ENCODE measurements at regions not wholly inside any gene's neighbourhood (a gene's known extent, or its start where the extent isn't known, plus 50 kb on each side); places are given as distances from the start of the nearest gene placed in this dataset.
"Not testable (repeated sequence)": the region's sequence is repeated elsewhere in the genome, so short reads cannot be mapped to it uniquely, and the experiment has no call there.

- no peaks in the 10 kb centered on the region for H3K36me3 Mint-ChIP-seq (ENCODE audit: low read depth)
- ChIA-PET CTCF (no interaction called here), POLR2A (no interaction called here)
- H3K27me3 Mint-ChIP-seq, result no peaks in the 10 kb centered on the region
- no peak overlapping the region for H3K27ac Mint-ChIP-seq
- no peak overlapping the region for H3K4me3 Mint-ChIP-seq
- no peak for DNase-seq
- H3K9me3 Mint-ChIP-seq, result no peaks in the 10 kb centered on the region
- H3K4me1 Mint-ChIP-seq, result no peaks in the 10 kb centered on the region
Observed at GRCh38 chr2:199216253-199216652, 241.5 kb downstream of the SATB2 start.

GRCh38 chr2:199207011-199207410, 250.7 kb downstream of the SATB2 start:
- no peak for DNase-seq
- ChIA-PET POLR2A (no interaction called here), CTCF (no interaction called here)
- H3K4me1 Mint-ChIP-seq, result no peaks in the 10 kb centered on the region
- no peaks in the 10 kb centered on the region for H3K27me3 Mint-ChIP-seq
- H3K36me3 Mint-ChIP-seq (ENCODE audit: low read depth), result no peaks in the 10 kb centered on the region
- peaks cover 2% of the 10 kb centered on the region for H3K9me3 Mint-ChIP-seq
- no peak overlapping the region for H3K27ac Mint-ChIP-seq
- H3K4me3 Mint-ChIP-seq, result no peak overlapping the region

GRCh38 chr2:199206536-199206935, 251.2 kb downstream of the SATB2 start:
- DNase-seq, result no peak
- Mint-ChIP-seq H3K27me3 (no peaks in the 10 kb centered on the region), H3K4me1 (no peaks in the 10 kb centered on the region), H3K36me3 (ENCODE audit: low read depth) (no peaks in the 10 kb centered on the region), H3K27ac (no peak overlapping the region), H3K4me3 (no peak overlapping the region), H3K9me3 (peaks cover 2% of the 10 kb centered on the region)
- POLR2A ChIA-PET, result no interaction called here
- CTCF ChIA-PET, result no interaction called here

- Mint-ChIP-seq H3K27ac (no peak overlapping the region), H3K4me3 (no peak overlapping the region), H3K36me3 (ENCODE audit: low read depth) (no peaks in the 10 kb centered on the region), H3K9me3 (peaks cover under 1% of the 10 kb centered on the region), H3K27me3 (no peaks in the 10 kb centered on the region), H3K4me1 (no peaks in the 10 kb centered on the region)
- POLR2A ChIA-PET, result no interaction called here
- DNase-seq, result no peak
- CTCF ChIA-PET, result no interaction called here
Observed at GRCh38 chr2:199202964-199203363, 254.8 kb downstream of the SATB2 start.

- ChIA-PET CTCF (no interaction called here), POLR2A (interaction anchor here (0.6 kb wide), 1 partner anchor 11 kb away, joined by 5 read pairs; no protein-coding TSS in a partner anchor)
- DNase-seq, result no peak
- Mint-ChIP-seq H3K4me1 (no peaks in the 10 kb centered on the region), H3K36me3 (ENCODE audit: low read depth) (no peaks in the 10 kb centered on the region), H3K9me3 (no peaks in the 10 kb centered on the region), H3K27ac (no peak overlapping the region), H3K27me3 (no peaks in the 10 kb centered on the region), H3K4me3 (no peak overlapping the region)
Observed at GRCh38 chr2:199201539-199201938, 256.2 kb downstream of the SATB2 start.

- no peak overlapping the region for H3K27ac Mint-ChIP-seq
- no peaks in the 10 kb centered on the region for H3K9me3 Mint-ChIP-seq
- H3K36me3 Mint-ChIP-seq (ENCODE audit: low read depth), result no peaks in the 10 kb centered on the region
- no peak for DNase-seq
- CTCF ChIA-PET, result no interaction called here
- no peaks in the 10 kb centered on the region for H3K27me3 Mint-ChIP-seq
- no peaks in the 10 kb centered on the region for H3K4me1 Mint-ChIP-seq
- H3K4me3 Mint-ChIP-seq, result no peak overlapping the region
- POLR2A ChIA-PET, result no interaction called here
Observed at GRCh38 chr2:199199797-199200196, 257.9 kb downstream of the SATB2 start.

GRCh38 chr2:199197448-199197847, 260.3 kb downstream of the SATB2 start:
- no peaks in the 10 kb centered on the region for H3K4me1 Mint-ChIP-seq
- POLR2A ChIA-PET, result no interaction called here

GRCh38 chr2:199196686-199197085, 261.1 kb downstream of the SATB2 start:
- no peaks in the 10 kb centered on the region for H3K27me3 Mint-ChIP-seq
- ChIA-PET CTCF (no interaction called here), POLR2A (no interaction called here)
- no peaks in the 10 kb centered on the region for H3K36me3 Mint-ChIP-seq (ENCODE audit: low read depth)
- no peak overlapping the region for H3K4me3 Mint-ChIP-seq
- H3K27ac Mint-ChIP-seq, result no peak overlapping the region
- no peaks in the 10 kb centered on the region for H3K9me3 Mint-ChIP-seq
- H3K4me1 Mint-ChIP-seq, result no peaks in the 10 kb centered on the region
- no peak for DNase-seq

More at GRCh38 chr2:199197448-199197847, 260.3 kb downstream of the SATB2 start:
- H3K4me3 Mint-ChIP-seq, result no peak overlapping the region
- DNase-seq, result no peak
- H3K27me3 Mint-ChIP-seq, result no peaks in the 10 kb centered on the region
- H3K36me3 Mint-ChIP-seq (ENCODE audit: low read depth), result no peaks in the 10 kb centered on the region
- CTCF ChIA-PET, result no interaction called here
- H3K27ac Mint-ChIP-seq, result no peak overlapping the region
- no peaks in the 10 kb centered on the region for H3K9me3 Mint-ChIP-seq

- DNase-seq, result no peak
- Mint-ChIP-seq H3K9me3 (no peaks in the 10 kb centered on the region), H3K4me1 (no peaks in the 10 kb centered on the region), H3K4me3 (no peak overlapping the region), H3K27me3 (no peaks in the 10 kb centered on the region), H3K36me3 (ENCODE audit: low read depth) (no peaks in the 10 kb centered on the region), H3K27ac (no peak overlapping the region)
- POLR2A ChIA-PET, result no interaction called here
- CTCF ChIA-PET, result no interaction called here
Observed at GRCh38 chr2:199195927-199196502, 261.7 kb downstream of the SATB2 start.

GRCh38 chr2:199191461-199191860, 266.3 kb downstream of the SATB2 start:
- Mint-ChIP-seq H3K4me1 (no peaks in the 10 kb centered on the region), H3K27ac (no peak overlapping the region), H3K9me3 (no peaks in the 10 kb centered on the region), H3K27me3 (no peaks in the 10 kb centered on the region), H3K36me3 (ENCODE audit: low read depth) (no peaks in the 10 kb centered on the region), H3K4me3 (no peak overlapping the region)
- ChIA-PET CTCF (no interaction called here), POLR2A (no interaction called here)
- DNase-seq, result no peak

- H3K27ac Mint-ChIP-seq, result no peak overlapping the region
- no peak overlapping the region for H3K4me3 Mint-ChIP-seq
- no peaks in the 10 kb centered on the region for H3K36me3 Mint-ChIP-seq (ENCODE audit: low read depth)
- no peaks in the 10 kb centered on the region for H3K4me1 Mint-ChIP-seq
- H3K9me3 Mint-ChIP-seq, result no peaks in the 10 kb centered on the region
- DNase-seq, result no peak
- CTCF ChIA-PET, result no interaction called here
- H3K27me3 Mint-ChIP-seq, result no peaks in the 10 kb centered on the region
- POLR2A ChIA-PET, result no interaction called here
Observed at GRCh38 chr2:199189229-199189628, 268.5 kb downstream of the SATB2 start.

- H3K36me3 Mint-ChIP-seq (ENCODE audit: low read depth), result no peaks in the 10 kb centered on the region
- no peaks in the 10 kb centered on the region for H3K9me3 Mint-ChIP-seq
Observed at GRCh38 chr2:199186301-199186751, 271.4 kb downstream of the SATB2 start.

GRCh38 chr2:199185174-199185573, 272.6 kb downstream of the SATB2 start:
- H3K4me1 Mint-ChIP-seq; DNase-seq; POLR2A ChIA-PET; CTCF ChIA-PET; H3K4me3 Mint-ChIP-seq; H3K36me3 Mint-ChIP-seq (ENCODE audit: low read depth); H3K27me3 Mint-ChIP-seq; H3K9me3 Mint-ChIP-seq; H3K27ac Mint-ChIP-seq: not testable (repeated sequence)

More at GRCh38 chr2:199186301-199186751, 271.4 kb downstream of the SATB2 start:
- ChIA-PET POLR2A (no interaction called here), CTCF (no interaction called here)
- Mint-ChIP-seq H3K27me3 (no peaks in the 10 kb centered on the region), H3K4me3 (no peak overlapping the region), H3K4me1 (no peaks in the 10 kb centered on the region), H3K27ac (no peak overlapping the region)
- DNase-seq, result no peak

GRCh38 chr2:199163613-199164458, 293.9 kb downstream of the SATB2 start:
- Mint-ChIP-seq H3K9me3 (no peaks in the 10 kb centered on the region), H3K36me3 (ENCODE audit: low read depth) (no peaks in the 10 kb centered on the region), H3K4me1 (no peaks in the 10 kb centered on the region), H3K27me3 (no peaks in the 10 kb centered on the region), H3K27ac (no peak overlapping the region), H3K4me3 (no peak overlapping the region)
- ChIA-PET POLR2A (no interaction called here), CTCF (no interaction called here)
- no peak for DNase-seq

All from activated CD4-positive, alpha-beta memory T cell treated with anti-CD3 and anti-CD28 coated beads, Interleukin-2, amount 10 ng/mL, durations not matched to agents 7 days and 5 days (primary cell).